ENCODE measurements at regions not wholly inside any gene's neighbourhood (a gene's known extent, or its start where the extent isn't known, plus 50 kb on each side); places are given as distances from the start of the nearest gene placed in this dataset.

- no peak for DNase-seq
Measured at GRCh38 chr3:168427835-168428475, 332.2 kb upstream of the GOLIM4 start.

- no peak for DNase-seq
Measured at GRCh38 chr3:168427156-168427555, 331.4 kb upstream of the GOLIM4 start.

GRCh38 chr3:168425936-168426595 is 330.3 kb upstream of the GOLIM4 start:
- DNase-seq: no peak

GRCh38 chr3:168424059-168424734 is 328.5 kb upstream of the GOLIM4 start:
- no peak for DNase-seq

- DNase-seq: no peak
Measured at GRCh38 chr3:168422843-168423242, 327.1 kb upstream of the GOLIM4 start.

GRCh38 chr3:168419091-168419490 is 323.4 kb upstream of the GOLIM4 start:
- DNase-seq: no peak

GRCh38 chr3:168417016-168417415 is 321.3 kb upstream of the GOLIM4 start:
- no peak for DNase-seq

GRCh38 chr3:168416446-168416845 is 320.7 kb upstream of the GOLIM4 start:
- DNase-seq: no peak

GRCh38 chr3:168414149-168414548 is 318.4 kb upstream of the GOLIM4 start:
- no peak for DNase-seq

- no peak for DNase-seq
Measured at GRCh38 chr3:168407381-168407780, 311.7 kb upstream of the GOLIM4 start.

- DNase-seq: no peak
Measured at GRCh38 chr3:168405288-168405687, 309.6 kb upstream of the GOLIM4 start.

- DNase-seq: no peak
Measured at GRCh38 chr3:168398371-168399025, 302.8 kb upstream of the GOLIM4 start.

- DNase-seq: no peak
Measured at GRCh38 chr3:168396861-168397260, 301.1 kb upstream of the GOLIM4 start.

GRCh38 chr3:168395551-168395950 is 299.8 kb upstream of the GOLIM4 start:
- no peak for DNase-seq

- DNase-seq: no peak
Measured at GRCh38 chr3:168394439-168394838, 298.7 kb upstream of the GOLIM4 start.

GRCh38 chr3:168386301-168386700 is 290.6 kb upstream of the GOLIM4 start:
- DNase-seq: no peak

- no peak for DNase-seq
Measured at GRCh38 chr3:168384990-168385389, 289.3 kb upstream of the GOLIM4 start.

- no peak for DNase-seq
Measured at GRCh38 chr3:168383573-168383972, 287.8 kb upstream of the GOLIM4 start.

- DNase-seq: no peak
Measured at GRCh38 chr3:168371846-168372245, 276.1 kb upstream of the GOLIM4 start.

- no peak for DNase-seq
Measured at GRCh38 chr3:168364967-168365366, 269.2 kb upstream of the GOLIM4 start.

- no peak for DNase-seq
Measured at GRCh38 chr3:168362661-168363247, 267.0 kb upstream of the GOLIM4 start.

- no peak for DNase-seq
Measured at GRCh38 chr3:168362156-168362555, 266.4 kb upstream of the GOLIM4 start.

- DNase-seq: no peak
Measured at GRCh38 chr3:168360993-168361392, 265.3 kb upstream of the GOLIM4 start.
